ENCODE measurements at regions not wholly inside any gene's neighbourhood (a gene's known extent, or its start where the extent isn't known, plus 50 kb on each side); places are given as distances from the start of the nearest gene placed in this dataset.

- Histone ChIP-seq H3K4me3 (no peak overlapping the region), H3K27ac (no peak overlapping the region), H3K4me1 (no peaks in the 10 kb centered on the region), H3K27me3 (no peaks in the 10 kb centered on the region), H3K9me3 (no peaks in the 10 kb centered on the region), H3K36me3 (no peaks in the 10 kb centered on the region)
- no peak for TF ChIP-seq CTCF (IDR thresholded peaks at IDR 0.05)
- DNase-seq (ENCODE audit: low spot score), result no peak
Measured at GRCh38 chr15:97783240-97783639, 177.3 kb upstream of the ARRDC4 start.

GRCh38 chr15:97786741-97787140 is 173.8 kb upstream of the ARRDC4 start:
- Histone ChIP-seq H3K27ac (no peak overlapping the region), H3K36me3 (no peaks in the 10 kb centered on the region), H3K4me3 (no peak overlapping the region), H3K4me1 (peaks cover 0 to 3% of the 10 kb centered on the region in 2 donors), H3K27me3 (no peaks in the 10 kb centered on the region), H3K9me3 (no peaks in the 10 kb centered on the region)
- no peak for TF ChIP-seq CTCF (IDR thresholded peaks at IDR 0.05)
- DNase-seq (ENCODE audit: low spot score), result no peak

- H3K4me1 ChIP-seq, result peaks cover 0 to 10% of the 10 kb centered on the region in 2 donors
Measured at GRCh38 chr15:97790180-97790579, 170.3 kb upstream of the ARRDC4 start.

GRCh38 chr15:97791824-97792792 is 168.4 kb upstream of the ARRDC4 start:
- no peaks in the 10 kb centered on the region for H3K36me3 ChIP-seq
- H3K27ac ChIP-seq, result no peak overlapping the region
- H3K9me3 ChIP-seq, result no peaks in the 10 kb centered on the region
- no peaks in the 10 kb centered on the region for H3K27me3 ChIP-seq
- H3K4me1 ChIP-seq, result peaks cover 0 to 10% of the 10 kb centered on the region in 2 donors
- DNase-seq (ENCODE audit: low spot score), result no peak
- no peak overlapping the region for H3K4me3 ChIP-seq
- TF ChIP-seq CTCF (IDR thresholded peaks at IDR 0.05), result no peak

More at GRCh38 chr15:97790180-97790579, 170.3 kb upstream of the ARRDC4 start:
- H3K4me3 ChIP-seq, result no peak overlapping the region
- H3K27ac ChIP-seq, result no peak overlapping the region
- no peak for TF ChIP-seq CTCF (IDR thresholded peaks at IDR 0.05)
- no peak for DNase-seq (ENCODE audit: low spot score)
- H3K9me3 ChIP-seq, result no peaks in the 10 kb centered on the region
- H3K27me3 ChIP-seq, result no peaks in the 10 kb centered on the region
- H3K36me3 ChIP-seq, result no peaks in the 10 kb centered on the region

GRCh38 chr15:97804950-97805349 is 155.6 kb upstream of the ARRDC4 start:
- DNase-seq (ENCODE audit: low spot score), result no peak
- H3K4me1 ChIP-seq, result no peaks in the 10 kb centered on the region
- H3K9me3 ChIP-seq, result no peaks in the 10 kb centered on the region
- no peaks in the 10 kb centered on the region for H3K27me3 ChIP-seq
- no peak overlapping the region for H3K27ac ChIP-seq
- no peak for TF ChIP-seq CTCF (IDR thresholded peaks at IDR 0.05)
- H3K36me3 ChIP-seq, result no peaks in the 10 kb centered on the region
- H3K4me3 ChIP-seq, result no peak overlapping the region
